Erythroblast (primary cell): ENCODE measurements at regions not wholly inside any gene's neighbourhood (a gene's known extent, or its start where the extent isn't known, plus 50 kb on each side); places are given as distances from the start of the nearest gene placed in this dataset.
"Not testable (repeated sequence)": the region's sequence is repeated elsewhere in the genome, so short reads cannot be mapped to it uniquely, and the experiment has no call there.

Experiments
- DNase-seq, 2 experiments: peaks; one replicate each; lab custom pipeline; 2025; lab: John Stamatoyannopoulos, UW
- GATA1 ChIP-seq: IDR thresholded peaks from 2 replicates; pipeline ENCODE4 v1.6.1; 2011; ENCODE audit warnings: low read depth, mild to moderate bottlenecking, control low read depth, low read length, moderate library complexity
- POLR2A ChIP-seq: IDR thresholded peaks from 2 replicates; pipeline ENCODE4 v1.6.1; 2011; ENCODE audit warnings: mild to moderate bottlenecking, low read length

DNA sequence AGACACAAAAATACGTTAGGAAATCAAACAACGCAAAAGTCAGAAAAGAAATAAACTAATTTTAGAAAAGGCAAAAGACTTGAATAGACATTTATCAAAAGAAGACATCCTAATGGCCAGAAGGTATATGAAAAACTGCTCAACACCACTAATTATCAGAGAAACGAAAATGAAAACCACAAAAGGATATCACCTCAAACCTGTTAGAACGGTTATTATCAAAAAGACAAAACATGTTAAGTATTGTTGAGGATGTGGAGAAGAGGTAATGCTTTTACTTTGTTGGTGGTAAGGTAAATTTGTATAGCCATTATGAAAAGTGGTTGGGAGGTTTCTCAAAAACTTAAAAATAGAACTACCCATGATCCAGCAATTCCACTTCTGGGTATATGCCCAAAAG is 230.0 kb upstream of the RGMB start:
- no peak for TF ChIP-seq GATA1
- DNase-seq: no peak

DNA sequence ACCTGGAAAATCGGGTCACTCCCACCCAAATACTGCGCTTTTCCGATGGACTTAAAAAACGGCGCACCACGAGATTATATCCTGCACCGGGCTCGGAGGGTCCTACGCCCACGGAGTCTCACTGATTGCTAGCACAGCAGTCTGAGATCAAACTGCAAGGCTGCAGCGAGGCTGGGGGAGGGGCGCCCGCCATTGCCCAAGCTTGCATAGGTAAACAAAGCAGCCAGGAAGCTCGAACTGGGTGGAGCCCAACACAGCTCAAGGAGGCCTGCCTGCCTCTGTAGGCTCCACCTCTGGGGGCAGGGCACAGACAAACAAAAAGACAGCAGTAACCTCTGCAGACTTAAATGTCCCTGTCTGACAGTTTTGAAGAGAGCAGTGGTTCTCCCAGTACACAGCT is 226.5 kb upstream of the RGMB start:
- DNase-seq: not testable (repeated sequence)

DNA sequence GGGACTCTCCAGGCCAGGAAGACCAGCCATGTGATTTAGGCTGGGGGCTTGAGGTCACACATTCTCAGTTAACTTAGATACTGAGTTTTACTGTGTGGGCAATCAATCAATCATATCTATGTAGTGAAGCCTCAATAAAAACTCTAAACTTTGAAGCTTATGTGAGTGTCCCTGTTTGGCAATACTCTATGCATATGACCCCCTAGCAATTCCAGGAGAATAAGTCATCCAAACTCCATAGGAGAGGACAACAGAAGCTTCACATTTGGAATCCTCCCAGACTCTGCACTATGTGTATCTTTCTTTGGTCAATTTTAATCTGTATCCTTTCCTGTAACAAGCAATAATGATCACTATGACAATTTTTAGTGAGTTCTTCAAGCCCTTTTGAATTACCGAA is 216.8 kb upstream of the RGMB start:
- TF ChIP-seq GATA1 (no peak), POLR2A (no peak)
- no peak for DNase-seq

DNA sequence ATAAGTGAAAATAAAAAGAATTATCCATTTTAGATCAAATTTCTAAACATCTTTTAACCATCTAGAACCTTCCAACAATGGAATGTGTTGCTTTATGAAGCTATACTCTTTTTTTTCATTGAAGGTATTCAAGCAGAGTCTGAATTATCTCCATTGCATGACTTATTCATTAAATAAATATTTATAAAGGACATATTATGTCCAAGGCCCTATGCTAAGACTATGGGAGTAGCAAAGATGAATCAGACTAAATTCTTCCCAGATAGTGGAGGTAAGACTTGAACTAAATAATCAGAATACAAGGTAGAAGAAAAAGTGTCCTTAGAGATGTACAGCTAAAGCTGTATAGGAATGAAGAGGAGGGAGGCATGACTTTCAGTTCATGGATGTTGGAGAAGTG is 215.5 kb upstream of the RGMB start:
- TF ChIP-seq POLR2A (no peak), GATA1 (no peak)
- DNase-seq: no peak

DNA sequence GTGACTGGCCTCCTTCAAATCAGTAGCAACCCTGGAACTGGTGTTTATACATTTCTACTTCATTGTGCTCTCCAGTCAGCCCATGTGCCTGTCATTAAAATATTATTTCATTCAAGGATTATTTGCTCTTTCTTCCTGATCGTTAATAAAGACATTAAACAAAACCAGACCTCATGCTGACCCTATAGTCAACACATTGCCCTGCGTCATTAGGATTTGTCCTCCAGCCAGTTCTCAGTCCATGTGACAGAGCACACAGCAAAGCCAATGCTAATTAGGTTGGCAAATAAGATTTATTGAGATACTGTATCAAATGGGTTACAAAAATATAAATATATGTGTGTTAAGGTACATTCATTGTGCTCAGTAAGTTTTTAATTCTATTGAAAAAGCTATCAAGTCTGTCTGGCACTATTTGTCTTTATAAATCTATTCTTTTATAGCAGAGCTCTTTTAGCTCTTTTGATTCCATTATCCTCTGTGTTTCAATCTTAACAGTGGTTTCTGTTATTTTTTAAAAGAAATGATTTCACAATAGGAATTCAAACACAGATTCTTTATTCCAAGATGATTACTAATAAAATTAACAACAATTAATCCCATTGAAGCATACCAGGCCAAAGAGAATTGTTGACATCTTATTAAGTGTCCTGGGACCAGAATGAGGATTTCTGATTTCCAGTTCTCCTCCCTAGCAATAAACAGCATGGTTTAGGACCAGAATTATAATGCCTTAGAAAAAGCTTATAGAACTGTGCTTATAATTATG is 209.4 kb upstream of the RGMB start:
- no peak for DNase-seq
- no peak for TF ChIP-seq POLR2A
- TF ChIP-seq GATA1: no peak

DNA sequence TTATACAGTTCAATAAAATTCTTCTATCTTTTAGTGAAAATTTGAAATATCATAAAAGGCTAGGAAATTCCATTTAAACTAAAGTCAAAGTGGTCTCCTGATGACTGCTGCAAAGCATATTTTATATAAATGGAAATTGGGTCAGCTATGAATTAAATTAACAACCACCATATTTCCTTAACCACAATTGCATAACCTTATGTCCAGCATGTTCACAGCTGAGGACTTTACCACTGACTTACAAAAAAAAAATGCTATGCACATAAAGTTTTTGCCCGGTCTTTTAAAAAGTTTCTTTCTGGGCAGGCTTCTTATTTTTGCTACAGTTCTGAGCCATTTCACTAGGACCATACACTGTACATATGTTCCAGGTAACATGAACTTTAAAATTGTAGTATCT is 208.6 kb upstream of the RGMB start:
- TF ChIP-seq POLR2A (no peak), GATA1 (no peak)
- DNase-seq: no peak

DNA sequence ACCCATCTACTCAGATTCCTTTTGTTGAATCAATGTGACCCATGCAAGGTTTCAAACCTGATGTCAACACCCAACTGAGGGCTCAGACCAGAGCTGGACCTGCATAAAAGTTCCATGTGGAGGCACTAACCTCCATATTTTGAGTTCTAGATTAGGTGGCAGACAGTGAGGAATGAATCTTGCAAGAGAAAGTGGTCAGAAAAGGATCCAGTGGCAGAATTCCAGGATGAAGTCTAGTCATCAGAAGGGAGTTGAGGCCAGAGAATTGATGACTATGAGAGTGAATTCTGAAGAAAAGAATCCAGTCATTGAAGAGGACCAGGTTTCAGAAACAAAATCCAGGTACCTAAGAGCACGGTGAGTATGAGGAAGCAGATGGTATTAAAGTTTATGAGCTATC is 205.1 kb upstream of the RGMB start:
- DNase-seq: no peak
- TF ChIP-seq POLR2A: no peak
- TF ChIP-seq GATA1: no peak

DNA sequence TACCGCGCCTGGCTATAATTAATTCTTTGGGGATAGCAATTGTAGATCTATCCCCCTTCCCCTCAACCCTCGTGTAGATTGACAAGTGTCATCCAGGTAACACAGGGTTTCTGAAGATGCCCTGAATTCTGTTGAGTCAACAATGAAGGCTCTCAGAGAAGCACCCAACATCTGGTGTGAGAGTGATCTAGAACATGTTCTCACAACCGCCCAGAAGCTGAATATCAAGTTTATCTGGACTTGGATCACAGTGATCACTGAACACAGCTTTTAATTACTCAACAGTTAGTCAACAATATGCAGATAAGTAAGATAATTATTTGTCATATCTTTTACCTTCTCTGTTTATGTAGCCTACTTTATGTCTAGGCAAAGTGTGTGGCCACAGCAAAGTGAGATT is 204.2 kb upstream of the RGMB start:
- DNase-seq: no peak
- no peak for TF ChIP-seq POLR2A
- TF ChIP-seq GATA1: no peak

DNA sequence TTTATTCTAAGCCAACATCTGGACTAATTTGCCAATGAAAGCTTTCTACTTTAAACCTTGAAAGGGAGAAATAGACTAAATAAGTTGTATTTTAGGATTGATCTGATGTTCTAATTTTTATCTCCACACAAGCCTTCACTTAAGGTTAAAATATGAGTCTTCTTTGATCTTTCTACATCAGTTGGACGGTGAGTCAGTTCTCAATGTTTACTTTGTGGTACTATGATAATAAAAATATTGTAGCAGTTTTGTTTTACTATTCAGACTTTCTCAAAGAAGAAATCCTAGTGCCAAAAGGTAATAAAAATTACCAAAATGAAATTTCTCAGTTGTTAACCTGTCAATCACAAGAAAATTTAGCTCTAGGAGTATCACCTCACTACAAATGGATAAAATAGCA is 203.5 kb upstream of the RGMB start:
- no peak for DNase-seq
- no peak for TF ChIP-seq POLR2A
- no peak for TF ChIP-seq GATA1

DNA sequence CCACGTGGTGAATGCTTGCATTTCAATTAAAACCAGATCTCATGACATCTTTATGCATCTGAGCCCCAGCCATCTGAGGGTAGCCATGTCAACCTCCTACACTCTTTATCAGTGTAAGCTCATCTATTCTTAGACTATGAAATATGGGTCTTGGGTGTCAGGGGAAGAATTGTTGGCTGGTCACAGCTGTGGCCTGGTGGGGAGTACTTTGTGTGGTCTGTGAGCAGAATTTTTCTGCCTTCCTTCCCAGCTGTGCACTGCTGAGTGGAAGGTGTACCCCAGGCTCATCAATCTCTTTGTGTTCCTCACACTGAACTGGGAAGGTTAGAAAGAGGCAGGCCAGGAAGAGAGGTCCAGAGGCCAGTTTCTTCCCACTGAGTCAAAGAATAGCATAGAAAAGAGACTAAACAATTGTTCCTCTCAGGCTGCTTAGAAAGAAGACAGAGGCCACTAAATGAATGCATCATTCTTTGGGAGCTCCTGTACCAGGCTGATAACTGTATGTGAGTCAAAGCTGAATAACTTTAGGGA is 202.7 kb upstream of the RGMB start:
- TF ChIP-seq POLR2A: no peak
- DNase-seq: no peak

DNA sequence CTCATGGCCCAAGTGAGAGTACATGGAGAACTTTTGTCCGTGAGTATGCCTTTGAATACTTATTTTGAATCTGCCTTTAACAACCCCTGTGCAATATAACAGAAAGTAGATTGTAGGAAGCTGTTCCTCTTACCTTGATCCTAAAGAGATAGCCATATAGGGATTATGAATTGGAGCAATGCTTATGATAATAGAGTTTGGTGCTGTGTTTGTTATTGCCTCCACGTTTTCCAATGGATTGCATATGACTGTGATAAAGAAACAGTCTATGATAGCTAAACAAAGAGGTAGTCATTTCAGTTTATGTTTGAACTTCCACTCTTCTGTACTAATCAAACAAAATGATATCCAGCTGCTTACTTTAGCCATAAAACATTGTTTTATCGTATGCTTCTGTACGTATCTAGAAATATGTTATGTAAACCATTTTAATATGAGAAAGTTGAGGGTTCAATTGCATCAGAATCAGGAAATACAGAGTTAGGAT is 199.6 kb upstream of the RGMB start:
- TF ChIP-seq POLR2A: no peak
- no peak for TF ChIP-seq GATA1

DNA sequence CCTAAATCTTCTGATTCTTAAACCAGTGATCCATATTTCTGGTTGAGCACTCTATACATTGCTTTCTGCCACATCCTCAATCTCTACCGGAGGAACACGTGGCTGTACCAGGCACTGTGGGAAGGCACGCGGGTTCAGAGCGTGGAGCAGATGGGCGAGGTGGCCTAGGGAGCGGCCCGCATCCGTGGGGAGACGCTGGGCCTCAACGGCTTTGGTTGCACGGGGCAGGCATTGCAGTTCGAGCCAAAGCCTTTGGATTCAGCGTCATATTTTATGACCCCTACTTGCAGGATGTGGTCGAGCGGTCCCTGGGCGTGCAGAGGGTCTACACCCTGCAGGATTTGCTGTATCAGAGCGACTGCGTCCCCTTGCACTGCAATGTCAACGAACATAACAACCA is 197.2 kb upstream of the RGMB start:
- TF ChIP-seq POLR2A: no peak
- no peak for TF ChIP-seq GATA1
- DNase-seq: no peak

More for the DNA sequence above, 199.6 kb upstream of the RGMB start:
- no peak for DNase-seq

DNA sequence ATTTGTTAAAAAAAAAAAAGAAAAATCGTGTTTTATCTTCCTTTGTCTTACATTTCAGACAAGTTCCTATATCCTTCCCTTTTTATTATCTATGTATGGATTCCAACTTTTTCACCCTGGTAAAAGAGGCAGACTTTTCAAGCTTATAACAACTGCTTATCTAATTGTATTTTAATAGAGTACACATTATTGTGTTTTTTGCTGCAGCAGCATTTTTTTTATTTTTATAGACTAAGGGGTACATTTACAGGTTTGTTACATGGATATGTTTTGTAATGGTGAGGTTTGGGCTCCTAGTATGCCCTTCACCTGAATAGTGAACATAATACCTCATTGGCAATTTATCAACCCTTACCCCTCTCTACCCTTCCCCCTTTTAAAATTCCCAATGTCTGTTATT is 195.0 kb upstream of the RGMB start:
- DNase-seq: no peak
- no peak for TF ChIP-seq POLR2A
- no peak for TF ChIP-seq GATA1

DNA sequence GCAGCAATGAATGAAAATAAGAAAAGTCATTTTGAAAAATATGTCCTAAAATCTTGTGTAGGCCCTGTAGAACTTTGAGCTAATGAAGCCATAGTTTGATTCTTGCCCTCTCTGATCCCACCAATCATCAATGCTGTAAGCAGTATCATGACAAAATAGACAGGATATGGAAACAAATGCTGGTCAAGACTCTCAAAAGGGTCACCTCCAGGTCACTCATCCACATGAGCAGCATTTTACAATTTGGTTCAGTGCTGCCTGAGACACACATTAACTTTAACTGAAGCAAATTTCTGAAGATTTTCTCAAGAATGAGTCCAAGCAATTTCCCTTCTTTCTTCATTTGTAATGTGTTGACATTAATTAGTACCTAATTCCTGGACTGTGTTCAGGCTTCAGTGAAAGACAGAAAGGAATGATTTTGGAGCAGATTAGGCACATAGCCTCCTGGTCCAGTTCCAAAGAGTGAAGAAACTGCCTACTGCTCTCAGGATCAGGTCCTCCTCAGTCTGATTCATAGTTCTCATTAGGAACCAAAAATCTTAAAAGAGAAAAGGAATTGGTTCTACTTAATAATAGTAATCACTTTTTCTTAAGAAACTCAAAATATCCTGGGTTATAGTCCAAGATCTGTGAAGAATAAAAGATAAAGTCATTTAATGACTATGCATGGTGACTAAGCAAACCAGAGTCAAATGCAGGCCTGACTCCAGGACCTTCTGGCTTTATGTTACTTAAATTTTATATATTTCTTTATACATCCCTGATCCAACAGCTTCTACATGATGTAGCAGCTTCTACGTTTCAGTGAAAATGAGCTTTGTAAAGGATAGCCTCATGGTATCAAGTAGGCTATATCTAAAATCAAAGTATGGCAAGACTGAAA is 192.1 kb upstream of the RGMB start:
- TF ChIP-seq POLR2A (no peak), GATA1 (no peak)
- no peak for DNase-seq
